Mucosa of rectum (tissue), 2 donors: ENCODE measurements at regions not wholly inside any gene's neighbourhood (a gene's known extent, or its start where the extent isn't known, plus 50 kb on each side); places are given as distances from the start of the nearest gene placed in this dataset.

Experiments used
- H3K27ac ChIP-seq, 2 donors: one replicate each; pipeline ENCODE4 v1.7.0; 2013; ENCODE audit warnings: inconsistent platforms in 2 of 2, low read depth in 2 of 2, low read length in 2 of 2
- H3K27me3 ChIP-seq, 2 donors: one replicate each; pipeline ENCODE4 v1.7.0; 2013; ENCODE audit warnings: low read length in 2 of 2; ENCODE audit not compliant: control insufficient read depth in 2 of 2, insufficient read depth in 2 of 2
- H3K36me3 ChIP-seq, 2 donors: one replicate each; pipeline ENCODE4 v1.7.0; 2013; ENCODE audit warnings: low read length in 2 of 2; ENCODE audit not compliant: control insufficient read depth in 2 of 2, insufficient read depth in 2 of 2
- H3K4me1 ChIP-seq, 2 donors: one replicate each; pipeline ENCODE4 v1.7.0; 2013; ENCODE audit warnings: low read length in 2 of 2, mild to moderate bottlenecking in 1 of 2; ENCODE audit not compliant: control insufficient read depth in 2 of 2, insufficient read depth in 2 of 2
- H3K4me3 ChIP-seq, 2 donors: one replicate each; pipeline ENCODE4 v1.7.0; 2013; ENCODE audit warnings: low read length in 2 of 2
- H3K9ac ChIP-seq, 2 donors: one replicate each; pipeline ENCODE4 v1.7.0; 2013; ENCODE audit warnings: low read length in 2 of 2, low read depth in 1 of 2, mild to moderate bottlenecking in 1 of 2
- H3K9me3 ChIP-seq, 2 donors: one replicate each; pipeline ENCODE4 v1.7.0; 2013; ENCODE audit warnings: low read length in 2 of 2; ENCODE audit not compliant: control insufficient read depth in 2 of 2
- donor health status: healthy.
- donor health status: Normal muscosa, but diverticular disease.

DNA sequence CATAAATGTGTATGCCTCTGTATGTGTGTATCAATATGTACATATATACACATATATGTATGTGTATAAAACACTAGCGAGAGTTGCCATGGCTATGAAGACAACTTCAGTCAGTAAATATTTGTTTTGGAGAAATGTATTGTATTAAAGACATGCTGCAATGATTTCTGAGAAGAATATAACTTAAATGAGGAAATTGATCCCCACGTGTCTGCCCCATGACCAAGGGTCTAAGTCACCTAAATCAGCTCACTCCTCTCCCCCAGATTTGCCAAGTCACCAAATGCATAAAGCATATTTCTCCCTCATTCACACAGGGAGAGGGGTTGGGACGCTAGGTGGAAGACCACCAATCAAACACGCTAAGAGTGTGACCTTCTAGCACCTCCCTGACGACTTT lies 58.3 kb upstream of the LYST start:
- Histone ChIP-seq H3K9me3 (no peaks in the 10 kb centered on the region), H3K27me3 (no peaks in the 10 kb centered on the region), H3K9ac (no peak overlapping the region), H3K4me1 (peaks cover 15 to 29% of the 10 kb centered on the region in 2 donors), H3K27ac (no peak overlapping the region), H3K36me3 (no peaks in the 10 kb centered on the region), H3K4me3 (no peak overlapping the region)

DNA sequence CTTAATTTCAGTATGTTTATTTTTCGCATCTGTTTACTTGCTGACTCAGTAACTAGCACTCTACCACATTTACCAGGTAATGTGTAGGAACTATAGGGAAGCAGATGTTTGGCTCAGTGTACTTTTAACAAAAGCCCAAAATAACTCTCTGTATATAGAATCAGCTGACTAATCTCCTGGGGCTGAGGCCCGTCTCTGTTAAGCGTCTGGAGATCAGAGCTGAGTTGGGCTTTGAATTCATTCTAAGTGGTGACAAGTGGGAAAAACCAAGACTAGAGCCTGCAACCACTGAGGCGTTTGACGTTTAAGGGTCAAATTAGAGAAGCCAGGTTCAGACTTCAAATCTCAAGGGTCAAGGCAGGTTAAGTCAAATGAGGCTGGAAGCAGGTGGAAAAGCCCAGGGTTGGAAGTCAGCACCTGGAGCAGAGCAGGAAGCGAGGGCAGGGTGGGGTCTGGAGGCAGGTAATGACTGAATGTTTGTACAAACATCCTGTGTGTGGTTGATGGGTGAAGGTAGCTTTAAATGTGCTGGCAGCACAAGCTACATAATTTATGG lies 56.8 kb upstream of the LYST start:
- Histone ChIP-seq H3K27ac (peak overlapping the region; percentile 52 to 72), H3K4me1 (peaks cover 16 to 36% of the 10 kb centered on the region in 2 donors), H3K27me3 (no peaks in the 10 kb centered on the region), H3K9ac (no peak overlapping the region), H3K4me3 (no peak overlapping the region), H3K36me3 (no peaks in the 10 kb centered on the region), H3K9me3 (no peaks in the 10 kb centered on the region)

DNA sequence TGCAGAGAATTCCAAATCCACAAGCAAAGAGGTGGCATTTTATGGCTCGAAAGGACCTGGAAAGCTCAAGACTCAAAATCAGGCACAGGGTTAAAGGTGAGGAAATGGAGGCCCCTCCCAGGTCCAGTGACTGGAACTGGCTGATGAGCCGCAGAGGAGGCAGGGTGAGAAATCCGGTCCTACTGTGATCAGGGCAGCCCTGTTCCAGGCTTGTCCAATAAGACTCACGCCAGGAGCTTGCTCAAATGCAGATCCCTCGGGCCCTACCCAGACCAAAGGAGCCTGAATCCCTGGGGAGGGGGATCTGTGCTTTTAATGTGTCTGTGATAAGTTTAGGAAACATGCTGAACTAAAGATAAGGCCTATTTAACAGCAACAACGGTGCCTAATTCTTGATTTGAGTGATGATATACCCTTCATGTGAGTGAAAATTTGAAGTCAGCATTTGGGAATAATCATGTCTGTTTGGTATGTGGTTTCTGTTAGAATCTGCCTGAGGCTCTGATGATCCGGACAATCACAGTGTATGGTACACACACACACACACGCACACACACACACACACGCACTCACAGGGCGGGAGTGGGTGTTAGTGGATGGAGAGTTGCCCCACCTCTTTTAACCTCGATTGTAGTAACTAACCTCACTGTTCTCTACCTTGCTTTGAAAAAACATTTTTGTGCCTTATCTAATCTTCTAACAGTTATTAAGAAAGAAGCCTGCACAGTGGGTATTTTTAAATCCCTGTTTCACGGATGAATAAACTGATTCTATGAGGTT lies 54.1 kb upstream of the LYST start:
- Histone ChIP-seq H3K36me3 (no peaks in the 10 kb centered on the region), H3K9me3 (no peaks in the 10 kb centered on the region), H3K9ac (no peak overlapping the region), H3K27me3 (no peaks in the 10 kb centered on the region), H3K4me3 (no peak overlapping the region), H3K27ac (peak overlapping the region in 1 of 2 donors; percentile 6), H3K4me1 (peaks cover 16 to 36% of the 10 kb centered on the region in 2 donors)

DNA sequence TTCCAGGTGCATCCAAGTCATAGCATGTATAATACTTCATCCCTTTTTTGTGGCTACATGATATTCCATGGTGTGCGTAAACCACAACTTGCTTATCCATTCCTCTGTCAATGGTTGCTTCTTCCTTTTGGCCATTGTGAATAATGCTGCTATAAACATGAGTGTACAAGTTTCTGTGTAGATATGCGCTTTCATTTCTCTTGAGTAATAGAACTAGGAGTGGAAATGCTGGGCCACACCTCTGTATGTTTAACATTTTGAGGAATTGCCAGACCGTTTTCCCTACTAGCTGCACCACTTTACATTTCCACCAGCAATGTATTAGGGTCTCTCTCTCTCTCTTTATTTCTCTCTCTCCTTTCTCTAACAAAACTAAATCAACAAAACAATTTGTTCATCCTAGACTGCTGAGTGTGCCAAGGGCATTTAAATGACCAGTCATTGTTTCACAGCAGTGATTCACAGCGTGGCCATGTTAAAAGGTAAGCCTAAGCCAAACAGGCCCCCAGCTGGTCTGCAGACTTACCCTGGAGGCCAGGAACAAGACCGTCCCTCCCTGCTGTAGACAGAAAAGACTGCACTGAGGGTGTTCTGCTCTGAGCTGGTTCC lies 53.2 kb upstream of the LYST start:
- H3K27me3 ChIP-seq = no peaks in the 10 kb centered on the region
- peaks cover 16 to 36% of the 10 kb centered on the region in 2 donors for H3K4me1 ChIP-seq
- H3K36me3 ChIP-seq = no peaks in the 10 kb centered on the region
- H3K9ac ChIP-seq = no peak overlapping the region
- no peak overlapping the region for H3K4me3 ChIP-seq
- peak overlapping the region; percentile 18 to 52 for H3K27ac ChIP-seq
- H3K9me3 ChIP-seq = no peaks in the 10 kb centered on the region

DNA sequence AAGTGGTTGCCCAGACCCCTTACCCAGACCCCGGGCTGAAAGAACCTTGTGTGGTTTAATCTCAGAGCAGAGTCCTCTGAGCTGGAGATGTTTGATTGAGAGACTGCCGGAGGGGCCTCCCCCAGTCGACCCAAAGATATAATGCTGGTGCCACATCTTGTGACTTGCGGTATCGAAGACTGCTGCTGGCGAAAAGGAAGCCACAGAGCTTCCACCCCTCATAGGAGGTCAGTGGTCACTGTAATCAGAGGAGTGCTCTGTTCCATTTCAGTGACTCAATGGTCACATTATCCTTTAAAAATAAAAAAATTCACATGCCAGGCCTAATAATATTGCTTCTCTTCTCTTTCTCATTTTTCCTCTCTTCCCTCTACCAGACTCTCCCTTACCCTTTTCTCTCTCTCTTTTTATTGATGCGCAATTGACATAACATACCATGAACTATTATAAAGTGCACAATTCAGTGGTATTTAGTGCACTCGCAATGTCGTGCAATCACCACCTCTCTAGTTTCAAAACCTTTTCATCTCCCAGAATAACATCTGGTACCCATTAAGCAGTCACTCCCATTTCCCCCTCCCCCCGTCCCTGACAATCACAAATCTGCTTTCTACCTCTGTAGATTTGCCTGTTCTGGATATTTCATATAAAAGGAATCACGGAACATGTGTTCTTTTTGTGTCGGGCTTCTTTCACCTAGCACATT lies 52.6 kb upstream of the LYST start:
- Histone ChIP-seq H3K36me3 (no peaks in the 10 kb centered on the region), H3K4me3 (no peak overlapping the region), H3K4me1 (peaks cover 16 to 36% of the 10 kb centered on the region in 2 donors), H3K27me3 (no peaks in the 10 kb centered on the region), H3K9ac (no peak overlapping the region), H3K27ac (peak overlapping the region; percentile 18 to 52), H3K9me3 (no peaks in the 10 kb centered on the region)

DNA sequence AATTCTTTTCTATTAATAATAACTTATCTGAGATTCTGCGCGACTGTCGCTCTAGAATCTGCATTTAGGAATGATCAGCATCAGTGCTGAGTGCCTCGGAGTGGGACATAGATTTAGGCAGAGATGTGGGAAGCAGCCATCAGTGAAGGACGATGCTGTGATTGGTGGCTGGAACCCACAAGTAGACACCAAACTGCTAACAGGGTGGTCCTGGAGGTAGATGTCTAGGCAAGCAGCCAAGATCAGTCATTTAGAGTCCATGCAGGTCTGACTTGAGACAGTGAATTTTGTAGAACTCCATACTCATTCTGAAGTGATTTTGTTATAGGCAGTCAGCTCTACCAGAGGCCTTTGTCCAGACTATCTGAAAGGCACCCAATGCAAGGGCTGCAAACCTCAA lies 51.8 kb upstream of the LYST start:
- H3K27me3 ChIP-seq = no peaks in the 10 kb centered on the region
- peaks cover 10 to 28% of the 10 kb centered on the region in 2 donors for H3K4me1 ChIP-seq
- no peaks in the 10 kb centered on the region for H3K36me3 ChIP-seq
- H3K9ac ChIP-seq = no peak overlapping the region
- H3K9me3 ChIP-seq = no peaks in the 10 kb centered on the region
- H3K27ac ChIP-seq = no peak overlapping the region
- H3K4me3 ChIP-seq = no peak overlapping the region

DNA sequence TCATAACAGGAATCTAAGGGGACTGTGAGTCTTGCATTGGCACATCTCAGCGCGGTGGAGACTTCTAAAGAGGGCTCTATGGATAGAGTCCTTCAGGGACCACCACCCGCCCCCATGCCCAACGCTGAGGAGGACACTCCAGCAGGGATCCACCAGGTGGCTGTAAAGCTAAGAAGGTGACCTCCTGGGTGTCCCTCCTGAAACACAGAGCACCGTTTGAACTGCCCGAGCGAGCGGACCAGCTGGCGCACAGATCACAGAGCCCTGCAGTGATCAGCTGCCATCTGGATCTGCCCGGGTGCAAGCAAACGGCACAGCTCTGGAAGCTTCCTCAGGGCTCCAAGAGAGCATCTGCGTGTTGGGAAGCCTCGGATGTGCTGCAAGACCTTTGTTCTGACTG lies 51.3 kb upstream of the LYST start:
- no peak overlapping the region for H3K4me3 ChIP-seq
- peaks cover 7 to 24% of the 10 kb centered on the region in 2 donors for H3K4me1 ChIP-seq
- no peaks in the 10 kb centered on the region for H3K36me3 ChIP-seq
- H3K27ac ChIP-seq = peak overlapping the region in 1 of 2 donors; percentile 42
- no peak overlapping the region for H3K9ac ChIP-seq
- no peaks in the 10 kb centered on the region for H3K9me3 ChIP-seq
- H3K27me3 ChIP-seq = no peaks in the 10 kb centered on the region

DNA sequence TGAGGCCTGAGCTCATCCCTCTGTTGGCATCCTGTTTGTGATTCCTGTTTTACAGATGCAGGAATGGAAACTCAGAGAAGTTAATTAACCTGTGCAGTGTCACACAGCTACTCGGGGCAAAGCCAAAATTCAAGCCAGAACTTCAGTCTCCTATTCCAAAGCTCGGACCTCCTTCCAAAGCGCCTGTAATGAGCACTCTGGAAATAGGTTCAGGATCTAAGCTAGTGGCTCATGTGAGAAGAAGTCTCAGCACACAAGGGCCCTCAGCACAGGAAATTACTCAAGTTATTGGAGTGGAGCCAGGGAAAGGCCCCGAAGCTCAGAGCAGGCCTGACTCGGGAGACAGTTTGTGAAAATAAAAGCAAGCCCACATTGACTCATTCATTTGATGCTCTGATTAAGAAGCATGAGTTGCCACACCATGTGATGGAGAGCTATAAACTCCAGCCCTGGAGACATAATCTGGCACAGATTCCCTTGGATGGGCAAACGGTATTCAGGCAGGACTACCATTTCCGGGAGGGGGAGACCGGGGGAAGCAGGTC lies 50.6 kb upstream of the LYST start:
- H3K4me3 ChIP-seq = no peak overlapping the region
- peak overlapping the region in 1 of 2 donors; percentile 3 for H3K9ac ChIP-seq
- H3K36me3 ChIP-seq = no peaks in the 10 kb centered on the region
- peak overlapping the region; percentile 52 to 83 for H3K27ac ChIP-seq
- peaks cover 7 to 22% of the 10 kb centered on the region in 2 donors for H3K4me1 ChIP-seq
- H3K9me3 ChIP-seq = no peaks in the 10 kb centered on the region
- H3K27me3 ChIP-seq = no peaks in the 10 kb centered on the region
